ENCODE measurements at regions not wholly inside any gene's neighbourhood (a gene's known extent, or its start where the extent isn't known, plus 50 kb on each side); places are given as distances from the start of the nearest gene placed in this dataset.

DNA sequence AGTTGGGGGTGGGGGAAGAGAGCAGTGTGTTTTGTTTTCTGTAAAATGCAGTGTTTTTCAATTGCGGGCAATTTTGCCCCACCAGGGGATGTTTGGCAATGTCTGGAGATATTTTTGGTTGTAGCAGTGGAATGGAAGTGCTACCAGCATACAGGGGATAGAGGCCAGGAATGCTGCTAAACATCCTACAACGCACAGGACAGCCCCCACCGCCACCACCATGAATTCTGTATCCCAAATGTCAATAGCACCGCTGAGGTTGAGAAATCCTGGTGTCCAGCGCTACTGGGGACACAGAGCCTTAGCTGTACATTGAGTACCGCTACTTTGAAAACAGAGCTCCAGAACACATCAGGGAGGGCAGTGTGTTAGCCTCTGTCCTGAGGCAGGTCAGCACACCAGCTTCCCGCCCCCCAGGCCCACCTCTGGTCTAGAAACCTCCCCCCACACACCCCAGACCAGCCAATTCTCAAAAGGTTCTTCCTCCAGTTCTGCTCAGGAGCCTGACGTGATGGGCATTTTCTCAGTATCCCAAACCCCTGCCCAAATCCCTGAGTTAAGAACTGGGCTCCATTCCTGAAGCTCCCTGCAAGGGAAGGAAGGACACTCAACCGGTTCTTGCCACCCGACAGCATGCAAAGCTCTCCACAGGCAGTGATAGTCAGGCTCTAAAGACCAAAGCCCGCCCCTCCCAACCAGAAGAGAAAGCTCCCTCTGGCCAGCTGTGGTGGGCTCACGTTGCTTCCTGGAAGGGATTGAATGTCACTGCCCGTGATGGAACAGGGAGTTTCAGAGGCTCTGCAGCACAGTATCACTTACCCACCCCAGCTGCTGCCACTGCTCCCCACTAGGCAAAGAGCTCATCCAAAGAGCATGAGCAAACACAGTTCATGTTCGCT lies 321.5 kb upstream of the JARID2 start:
- in situ Hi-C loops (cut with MboI; ENCODE audit: low pct_unique_long_range_greater_than_20kb in 2 of 9, low sequenced_read_pairs in 9 of 9, unreplicated experiment in 9 of 9): no loop called here
- Histone ChIP-seq H3K27ac (no peak overlapping the region), H3K4me1 (replicated peaks in 1 of 2) (peaks cover 30 to 32% of the 10 kb centered on the region in 2 donors), H3K4me3 (no peak overlapping the region)
- peak in 7 of 8 experiments; percentile 2 to 73 (median 30) for ATAC-seq (replicated peaks in 6 of 8)
- WGBS, 10 experiments: 10 to 83% (median 70%) methylated on average over 1 to 9 of the region's 14 CpGs

DNA sequence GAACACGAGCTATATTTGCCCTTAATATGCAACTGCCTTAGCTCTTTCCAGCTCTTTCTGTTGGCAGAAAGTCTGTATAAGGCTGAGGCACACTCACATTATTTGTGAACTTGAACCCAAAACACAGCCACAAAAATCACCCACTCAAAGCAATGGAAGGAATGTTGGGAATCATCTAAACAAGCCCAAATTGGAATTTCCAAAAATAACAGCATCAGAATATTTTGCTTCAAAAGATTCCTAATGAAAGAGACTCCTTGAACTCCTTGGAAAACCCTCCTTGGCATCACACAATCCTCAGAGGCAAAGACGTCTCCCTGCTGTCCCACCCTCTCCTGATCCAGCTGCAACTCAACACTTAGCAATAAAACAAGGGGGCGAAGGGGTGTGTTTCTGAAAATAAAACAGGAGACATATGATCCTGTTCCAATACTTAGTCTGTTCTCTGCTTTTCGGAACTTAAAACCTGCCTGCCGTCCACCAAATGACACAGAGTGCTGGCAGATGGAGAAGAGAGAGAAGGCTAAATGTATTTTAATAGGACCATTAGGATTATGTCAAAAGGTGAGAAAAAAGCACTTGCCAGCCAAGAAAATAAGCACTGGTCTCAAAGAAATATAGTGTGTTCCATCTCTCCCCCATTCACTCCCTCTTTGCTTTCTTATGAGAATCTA lies 320.7 kb upstream of the JARID2 start:
- H3K4me3 ChIP-seq: no peak overlapping the region
- ATAC-seq (replicated peaks in 6 of 8): peak in 3 of 8 experiments; percentile 19 to 36 (median 29)
- in situ Hi-C loops (cut with MboI; ENCODE audit: low pct_unique_long_range_greater_than_20kb in 2 of 9, low sequenced_read_pairs in 9 of 9, unreplicated experiment in 9 of 9): no loop called here
- WGBS, 10 experiments: 4 to 91% (median 74%) methylated on average over 1 to 5 of the region's 5 CpGs
- H3K4me1 ChIP-seq (replicated peaks in 1 of 2): peaks cover 30 to 32% of the 10 kb centered on the region in 2 donors
- H3K27ac ChIP-seq: no peak overlapping the region

DNA sequence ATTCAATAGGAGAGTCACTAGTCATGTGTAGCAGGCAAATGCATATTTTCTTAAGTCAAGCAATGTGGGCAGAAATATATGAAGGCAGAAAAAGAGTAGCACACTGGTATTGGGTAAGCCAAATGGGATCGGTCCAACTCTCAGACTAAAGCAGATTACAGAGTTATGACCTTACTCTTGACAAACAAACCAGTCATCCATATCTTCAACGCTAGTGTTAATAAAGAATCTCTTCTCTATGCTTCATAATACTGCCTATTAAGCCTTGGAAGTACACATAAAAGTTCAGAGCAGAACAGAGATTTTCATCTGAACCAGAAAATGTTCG lies 320.2 kb upstream of the JARID2 start:
- H3K27ac ChIP-seq: no peak overlapping the region
- H3K4me3 ChIP-seq: no peak overlapping the region
- ATAC-seq (replicated peaks in 6 of 8): peak in 1 of 8 experiments; percentile 4
- peaks cover 29 to 31% of the 10 kb centered on the region in 2 donors for H3K4me1 ChIP-seq (replicated peaks in 1 of 2)
- in situ Hi-C loops (cut with MboI; ENCODE audit: low pct_unique_long_range_greater_than_20kb in 2 of 9, low sequenced_read_pairs in 9 of 9, unreplicated experiment in 9 of 9): no loop called here
- 14 to 100% (median 71%) methylated on average over 1 to 3 of the region's 3 CpGs; no CpG with 5 or more reads in 1 of the 10 experiments for WGBS, 10 experiments

DNA sequence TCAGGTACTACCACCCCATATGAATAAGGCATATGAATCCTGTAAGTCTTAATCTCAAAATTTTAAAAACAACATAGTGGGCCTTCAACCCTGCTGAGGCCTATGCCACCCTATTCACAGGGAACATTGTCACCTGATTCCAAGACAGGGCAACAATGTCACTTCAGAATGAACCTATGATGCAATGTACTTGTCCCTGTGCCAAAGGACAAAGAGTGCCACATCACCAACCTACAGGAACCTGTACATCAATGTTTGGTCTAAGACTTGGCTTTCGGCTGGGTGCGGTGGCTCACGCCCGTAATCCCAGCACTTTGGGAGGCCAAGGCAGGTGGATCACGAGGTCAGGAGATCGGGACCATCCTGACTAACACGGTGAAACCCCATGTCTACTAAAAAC lies 318.5 kb upstream of the JARID2 start:
- no peak overlapping the region for H3K4me3 ChIP-seq
- 72 to 100% (median 100%) methylated on average over 2 to 6 of the region's 7 CpGs; no CpG with 5 or more reads in 5 of the 10 experiments for WGBS, 10 experiments
- in situ Hi-C loops (cut with MboI; ENCODE audit: low pct_unique_long_range_greater_than_20kb in 2 of 9, low sequenced_read_pairs in 9 of 9, unreplicated experiment in 9 of 9): no loop called here

DNA sequence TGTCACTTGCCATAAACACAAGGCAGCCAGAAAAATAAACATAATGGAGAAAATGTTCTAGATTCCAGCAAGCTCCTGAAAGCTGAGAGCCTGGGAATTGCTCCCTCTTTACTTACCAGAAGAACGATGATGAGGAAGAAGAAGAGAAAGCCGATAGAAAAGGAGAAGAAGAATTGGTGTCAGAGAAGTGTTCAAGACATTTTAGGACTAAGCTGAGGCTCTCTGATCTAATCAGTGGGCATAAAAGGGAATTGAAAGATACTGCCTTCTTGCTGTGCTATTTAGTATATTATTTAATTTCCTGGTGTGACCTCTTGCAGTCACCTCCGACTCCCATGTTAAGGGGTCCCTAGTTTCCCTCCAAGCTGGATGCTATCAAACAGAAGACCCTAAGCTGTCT lies 316.6 kb upstream of the JARID2 start:
- ATAC-seq (replicated peaks in 6 of 8): no peak
- Histone ChIP-seq H3K27ac (no peak overlapping the region), H3K4me3 (no peak overlapping the region), H3K4me1 (replicated peaks in 1 of 2) (peaks cover 4 to 12% of the 10 kb centered on the region in 2 donors)
- WGBS, 10 experiments: 84 to 100% (median 95%) methylated on average over 1 to 3 of the region's 3 CpGs; no CpG with 5 or more reads in 1 of the 10 experiments
- in situ Hi-C loops (cut with MboI; ENCODE audit: low pct_unique_long_range_greater_than_20kb in 2 of 9, low sequenced_read_pairs in 9 of 9, unreplicated experiment in 9 of 9): no loop called here

More for the DNA sequence above, 318.5 kb upstream of the JARID2 start:
- peaks cover 11 to 19% of the 10 kb centered on the region in 2 donors for H3K4me1 ChIP-seq (replicated peaks in 1 of 2)
- no peak overlapping the region for H3K27ac ChIP-seq
- ATAC-seq (replicated peaks in 6 of 8): no peak

DNA sequence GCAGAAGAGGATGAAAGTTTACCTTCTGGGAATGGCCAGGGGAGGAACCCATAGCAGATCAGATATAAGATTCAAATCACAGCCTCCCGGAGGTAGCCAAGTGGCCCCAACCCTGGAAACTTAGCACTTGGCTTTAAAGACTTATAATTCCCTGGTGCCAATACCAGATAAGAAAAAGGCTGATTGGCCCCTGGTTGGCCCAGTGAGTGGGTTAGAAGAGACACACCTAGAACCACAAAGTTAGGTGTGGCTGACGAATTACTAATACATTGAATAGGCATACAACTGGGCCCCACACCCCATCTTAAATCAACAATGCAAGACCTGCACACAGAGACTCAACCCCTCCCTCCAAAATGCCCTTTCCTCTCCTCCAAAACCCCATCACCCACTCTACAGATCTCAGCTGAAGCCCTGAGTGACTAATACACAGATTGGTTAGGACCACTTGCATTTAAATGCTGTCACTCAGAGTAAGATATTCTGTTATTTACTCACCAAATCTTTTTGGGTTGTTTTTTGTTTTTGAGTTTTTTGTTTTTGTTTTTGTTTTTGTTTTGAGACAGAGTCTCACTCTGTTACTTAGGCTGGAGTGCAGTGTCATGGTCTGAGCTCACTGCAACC lies 315.4 kb upstream of the JARID2 start:
- in situ Hi-C loops (cut with MboI; ENCODE audit: low pct_unique_long_range_greater_than_20kb in 2 of 9, low sequenced_read_pairs in 9 of 9, unreplicated experiment in 9 of 9): no loop called here
- Histone ChIP-seq H3K4me3 (no peak overlapping the region), H3K4me1 (replicated peaks in 1 of 2) (peaks cover 0 to 7% of the 10 kb centered on the region in 2 donors), H3K27ac (no peak overlapping the region)
- WGBS, 10 experiments: 0 to 100% (median 90%) methylated on average over 1 to 2 of the region's 2 CpGs; no CpG with 5 or more reads in 6 of the 10 experiments
- peak in 3 of 8 experiments; percentile 89 to 97 (median 94) for ATAC-seq (replicated peaks in 6 of 8)

DNA sequence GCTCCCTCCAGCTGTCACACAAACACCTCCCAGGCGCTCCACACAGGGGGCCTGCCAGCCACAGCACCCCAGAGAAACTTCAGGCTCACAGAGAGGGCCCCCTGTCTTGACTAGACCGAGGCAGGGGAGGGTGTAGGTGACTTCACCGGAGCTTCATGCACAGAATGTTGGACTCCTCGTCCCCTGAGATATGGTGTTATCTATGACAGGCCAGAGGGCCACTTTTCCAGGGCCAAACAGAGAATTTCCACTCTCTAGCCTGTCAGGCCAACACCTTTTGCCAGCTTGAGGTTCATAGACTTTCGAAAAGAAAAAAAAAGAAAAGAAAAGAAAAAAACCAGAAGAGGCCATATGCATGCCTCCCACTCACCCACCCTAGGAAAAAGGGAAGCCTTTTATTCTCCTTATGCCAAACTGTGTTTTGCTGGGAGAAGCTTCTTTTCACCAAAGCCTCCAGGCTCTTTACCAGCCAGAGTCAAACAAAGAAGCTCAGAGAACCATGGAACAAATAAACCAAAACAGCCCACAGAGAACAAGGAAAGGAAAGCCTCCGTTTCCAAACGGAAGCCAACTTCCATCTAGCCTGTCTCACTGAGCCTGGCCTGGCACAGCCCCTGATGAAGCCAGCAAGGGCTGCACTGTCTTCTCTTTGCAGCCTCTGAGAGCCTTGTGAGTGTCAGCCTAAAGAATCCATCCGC lies 313.2 kb upstream of the JARID2 start:
- WGBS, 10 experiments: 18 to 80% (median 60%) methylated on average over 1 to 6 of the region's 8 CpGs; no CpG with 5 or more reads in 1 of the 10 experiments

DNA sequence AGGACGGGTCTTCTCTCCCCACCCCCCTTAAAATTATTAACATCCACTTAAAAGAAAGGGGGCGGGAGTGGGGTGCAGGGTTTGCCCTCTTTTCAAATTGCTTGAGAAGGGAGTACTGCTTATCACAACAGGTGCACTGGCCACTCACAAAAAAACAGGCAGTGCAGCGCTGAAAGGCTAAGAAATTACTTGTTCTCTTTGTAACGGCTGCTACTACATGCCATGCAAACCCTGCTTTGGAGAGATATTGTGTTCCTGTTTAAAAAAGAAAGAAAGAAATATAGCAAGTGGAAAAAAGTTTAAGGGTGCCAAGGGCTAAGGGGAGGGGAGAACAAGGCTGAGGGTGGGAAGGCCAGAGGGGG lies 312.7 kb upstream of the JARID2 start:
- peak in 3 of 8 experiments; percentile 25 to 40 (median 32) for ATAC-seq (replicated peaks in 6 of 8)
- 12 to 86% (median 20%) methylated on average over 1 to 4 of the region's 4 CpGs; no CpG with 5 or more reads in 5 of the 10 experiments for WGBS, 10 experiments
- Histone ChIP-seq H3K4me3 (no peak overlapping the region), H3K27ac (no peak overlapping the region), H3K4me1 (replicated peaks in 1 of 2) (peaks cover 0 to 7% of the 10 kb centered on the region in 2 donors)
- in situ Hi-C loops (cut with MboI; ENCODE audit: low pct_unique_long_range_greater_than_20kb in 2 of 9, low sequenced_read_pairs in 9 of 9, unreplicated experiment in 9 of 9): no loop called here

More for the DNA sequence above, 313.2 kb upstream of the JARID2 start:
- Histone ChIP-seq H3K4me3 (no peak overlapping the region), H3K4me1 (replicated peaks in 1 of 2) (peaks cover 0 to 7% of the 10 kb centered on the region in 2 donors), H3K27ac (no peak overlapping the region)
- ATAC-seq (replicated peaks in 6 of 8): peak in 5 of 8 experiments; percentile 43 to 60 (median 44)
- in situ Hi-C loops (cut with MboI; ENCODE audit: low pct_unique_long_range_greater_than_20kb in 2 of 9, low sequenced_read_pairs in 9 of 9, unreplicated experiment in 9 of 9): no loop called here

DNA sequence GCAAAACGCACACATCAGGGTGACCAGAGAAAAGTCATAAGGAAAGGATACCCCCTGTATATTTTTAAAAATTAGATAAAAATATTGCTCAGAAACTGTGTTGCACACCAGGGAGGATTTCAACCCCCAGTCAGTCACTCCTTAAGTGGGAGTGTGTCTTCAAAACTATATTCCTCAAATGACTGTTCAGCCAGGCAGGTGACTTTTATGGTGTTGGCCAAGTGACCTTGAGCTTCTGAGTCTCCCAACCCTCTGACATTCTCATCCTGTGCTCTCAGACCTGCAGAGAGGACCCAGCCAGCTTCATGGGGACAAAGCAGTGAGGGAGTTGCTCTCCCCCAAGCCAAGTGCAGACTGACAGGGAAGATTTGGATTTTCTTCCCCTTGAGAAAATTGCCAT lies 311.9 kb upstream of the JARID2 start:
- Histone ChIP-seq H3K4me3 (no peak overlapping the region), H3K4me1 (replicated peaks in 1 of 2) (peaks cover 0 to 7% of the 10 kb centered on the region in 2 donors), H3K27ac (no peak overlapping the region)
- ATAC-seq (replicated peaks in 6 of 8): no peak
- 100% methylated on average over 1 of the region's 1 CpG; no CpG with 5 or more reads in 6 of the 10 experiments for WGBS, 10 experiments
- in situ Hi-C loops (cut with MboI; ENCODE audit: low pct_unique_long_range_greater_than_20kb in 2 of 9, low sequenced_read_pairs in 9 of 9, unreplicated experiment in 9 of 9): no loop called here

DNA sequence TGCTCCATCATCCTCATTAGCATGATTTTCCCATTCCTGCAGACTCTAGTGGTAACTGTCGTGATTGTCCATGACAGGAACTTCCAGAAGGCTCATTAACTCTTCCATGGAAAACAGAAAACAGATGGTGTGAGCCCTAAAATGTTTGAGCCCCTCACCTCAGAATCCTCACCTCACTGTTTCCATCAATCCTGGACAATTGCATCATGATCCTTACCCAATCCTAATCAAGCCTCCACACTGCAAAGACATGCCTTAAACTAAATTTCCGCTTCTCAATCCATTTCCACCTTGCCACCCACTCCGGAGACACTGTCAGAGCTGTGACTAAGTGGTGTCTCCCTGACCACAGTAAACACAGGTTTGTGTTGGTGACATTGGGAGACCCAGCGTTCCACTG lies 311.0 kb upstream of the JARID2 start:
- Histone ChIP-seq H3K4me3 (no peak overlapping the region), H3K4me1 (replicated peaks in 1 of 2) (peaks cover 0 to 7% of the 10 kb centered on the region in 2 donors), H3K27ac (no peak overlapping the region)
- no peak for ATAC-seq (replicated peaks in 6 of 8)
- 20 to 100% (median 73%) methylated on average over 1 to 4 of the region's 4 CpGs; no CpG with 5 or more reads in 2 of the 10 experiments for WGBS, 10 experiments
- in situ Hi-C loops (cut with MboI; ENCODE audit: low pct_unique_long_range_greater_than_20kb in 2 of 9, low sequenced_read_pairs in 9 of 9, unreplicated experiment in 9 of 9): no loop called here

DNA sequence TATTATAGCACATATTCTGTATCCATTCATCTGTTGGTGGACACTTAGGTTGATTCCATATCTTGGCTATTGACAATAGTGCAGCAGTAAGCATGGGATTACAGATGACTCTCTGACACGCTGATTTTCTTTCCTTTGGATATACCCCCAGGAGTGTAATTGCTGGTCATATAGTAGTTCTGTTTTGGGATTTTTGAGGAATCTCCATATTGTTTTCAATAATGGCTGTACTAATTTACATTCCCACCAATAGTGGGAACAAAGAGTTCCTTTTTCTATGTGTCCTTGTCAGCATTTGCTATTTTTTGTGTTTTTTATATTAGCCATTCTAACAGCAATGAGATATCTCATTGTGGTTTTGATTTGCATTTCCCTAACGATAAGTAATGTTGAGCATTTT lies 309.0 kb upstream of the JARID2 start:
- H3K4me3 ChIP-seq: no peak overlapping the region
- 53 to 100% (median 93%) methylated on average over 1 to 2 of the region's 2 CpGs for WGBS, 10 experiments
- in situ Hi-C loops (cut with MboI; ENCODE audit: low pct_unique_long_range_greater_than_20kb in 2 of 9, low sequenced_read_pairs in 9 of 9, unreplicated experiment in 9 of 9): no loop called here
- H3K4me1 ChIP-seq (replicated peaks in 1 of 2): peaks cover 0 to 7% of the 10 kb centered on the region in 2 donors
- H3K27ac ChIP-seq: no peak overlapping the region
- ATAC-seq (replicated peaks in 6 of 8): no peak

DNA sequence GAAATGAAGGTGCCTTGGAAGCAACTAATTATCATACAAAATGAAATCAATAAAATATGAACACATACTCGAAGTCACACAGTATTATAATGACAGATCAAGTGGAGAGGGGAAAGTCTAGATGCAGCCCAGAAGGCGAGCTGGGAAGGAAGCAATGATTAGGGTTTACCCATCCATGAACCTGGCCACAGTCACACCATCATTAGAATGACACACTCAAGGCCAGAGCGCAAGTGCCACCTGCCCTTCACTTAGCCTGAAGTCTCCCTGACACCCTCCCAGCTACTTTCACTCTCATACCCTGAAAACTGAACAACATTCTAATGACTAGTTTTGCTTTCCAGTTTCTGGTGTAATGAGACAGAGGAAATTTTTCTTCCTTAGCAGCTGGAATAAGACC lies 302.8 kb upstream of the JARID2 start:
- H3K27ac ChIP-seq: no peak overlapping the region
- 33 to 100% (median 85%) methylated on average over 1 to 3 of the region's 3 CpGs; no CpG with 5 or more reads in 3 of the 10 experiments for WGBS, 10 experiments

More for the DNA sequence above, 302.8 kb upstream of the JARID2 start:
- in situ Hi-C loops (cut with MboI; ENCODE audit: low pct_unique_long_range_greater_than_20kb in 2 of 9, low sequenced_read_pairs in 9 of 9, unreplicated experiment in 9 of 9): no loop called here
- no peak for ATAC-seq (replicated peaks in 6 of 8)
- Histone ChIP-seq H3K4me3 (no peak overlapping the region), H3K4me1 (replicated peaks in 1 of 2) (peaks cover 0 to 3% of the 10 kb centered on the region in 2 donors)

Data from motor neuron (in vitro differentiated cells).